ENCODE measurements at regions not wholly inside any gene's neighbourhood (a gene's known extent, or its start where the extent isn't known, plus 50 kb on each side); places are given as distances from the start of the nearest gene placed in this dataset.

DNA sequence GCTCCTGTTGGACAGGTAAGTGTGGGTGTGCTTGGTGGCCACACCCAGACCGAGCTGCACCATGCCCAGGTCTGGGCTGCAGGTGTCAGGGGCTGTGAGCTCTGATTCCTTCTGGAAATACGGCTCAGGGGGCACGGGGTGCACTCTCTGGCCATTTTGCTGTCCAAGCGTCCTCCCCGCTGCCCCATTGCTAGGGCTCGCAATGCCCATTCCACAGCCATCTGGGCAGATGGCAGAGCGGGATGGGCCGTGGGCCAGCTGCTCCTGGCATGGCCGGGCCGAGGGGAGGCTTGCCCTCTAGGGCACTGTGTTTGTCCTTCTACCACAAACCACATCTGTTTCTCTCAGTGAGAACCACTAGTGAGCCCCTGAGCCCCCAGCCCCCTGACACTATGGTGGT lies 67.9 kb upstream of the RXRA start:
- no peak overlapping the region for H3K4me3 ChIP-seq (ENCODE audit: low read depth, low read length)
- TF ChIP-seq, protein P1, sequence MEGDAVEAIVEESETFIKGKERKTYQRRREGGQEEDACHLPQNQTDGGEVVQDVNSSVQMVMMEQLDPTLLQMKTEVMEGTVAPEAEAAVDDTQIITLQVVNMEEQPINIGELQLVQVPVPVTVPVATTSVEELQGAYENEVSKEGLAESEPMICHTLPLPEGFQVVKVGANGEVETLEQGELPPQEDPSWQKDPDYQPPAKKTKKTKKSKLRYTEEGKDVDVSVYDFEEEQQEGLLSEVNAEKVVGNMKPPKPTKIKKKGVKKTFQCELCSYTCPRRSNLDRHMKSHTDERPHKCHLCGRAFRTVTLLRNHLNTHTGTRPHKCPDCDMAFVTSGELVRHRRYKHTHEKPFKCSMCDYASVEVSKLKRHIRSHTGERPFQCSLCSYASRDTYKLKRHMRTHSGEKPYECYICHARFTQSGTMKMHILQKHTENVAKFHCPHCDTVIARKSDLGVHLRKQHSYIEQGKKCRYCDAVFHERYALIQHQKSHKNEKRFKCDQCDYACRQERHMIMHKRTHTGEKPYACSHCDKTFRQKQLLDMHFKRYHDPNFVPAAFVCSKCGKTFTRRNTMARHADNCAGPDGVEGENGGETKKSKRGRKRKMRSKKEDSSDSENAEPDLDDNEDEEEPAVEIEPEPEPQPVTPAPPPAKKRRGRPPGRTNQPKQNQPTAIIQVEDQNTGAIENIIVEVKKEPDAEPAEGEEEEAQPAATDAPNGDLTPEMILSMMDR (conservative IDR thresholded peaks at IDR 0.05; ENCODE audit: low read depth, low read length), result no peak
- DNase-seq (ENCODE audit: low read depth), result no peak

GRCh38 chr9:134258828-134259546 lies 67.3 kb upstream of the RXRA start:
- H3K4me3 ChIP-seq (ENCODE audit: low read depth, low read length), result no peak overlapping the region
- TF ChIP-seq, protein P1 (conservative IDR thresholded peaks at IDR 0.05; ENCODE audit: low read depth, low read length), result no peak
- DNase-seq (ENCODE audit: low read depth), result no peak

GRCh38 chr9:134259708-134260107 lies 66.5 kb upstream of the RXRA start:
- H3K4me3 ChIP-seq (ENCODE audit: low read depth, low read length), result no peak overlapping the region
- no peak for DNase-seq (ENCODE audit: low read depth)
- TF ChIP-seq, protein P1 (conservative IDR thresholded peaks at IDR 0.05; ENCODE audit: low read depth, low read length), result no peak

DNA sequence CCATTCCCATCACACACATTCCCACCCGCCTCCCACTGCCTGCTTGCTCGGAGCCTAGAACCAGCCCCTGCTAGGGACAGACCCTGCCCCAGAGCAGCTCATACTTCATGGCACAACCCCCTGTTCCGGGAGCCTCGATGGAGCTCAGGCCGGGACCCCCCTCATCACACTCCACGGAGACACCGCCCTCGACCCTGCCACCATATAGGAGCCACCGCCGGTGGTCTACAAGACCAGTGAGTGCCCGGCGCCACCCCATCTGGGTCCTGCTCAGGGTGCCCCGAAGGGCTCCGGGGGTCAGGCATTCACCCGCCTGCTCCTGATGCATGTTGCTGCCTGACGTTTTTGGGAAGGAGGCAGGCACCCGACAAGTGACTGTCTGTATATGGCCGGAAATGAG lies 65.5 kb upstream of the RXRA start:
- TF ChIP-seq, protein P1 (conservative IDR thresholded peaks at IDR 0.05; ENCODE audit: low read depth, low read length), result no peak
- no peak for DNase-seq (ENCODE audit: low read depth)
- no peak overlapping the region for H3K4me3 ChIP-seq (ENCODE audit: low read depth, low read length)

DNA sequence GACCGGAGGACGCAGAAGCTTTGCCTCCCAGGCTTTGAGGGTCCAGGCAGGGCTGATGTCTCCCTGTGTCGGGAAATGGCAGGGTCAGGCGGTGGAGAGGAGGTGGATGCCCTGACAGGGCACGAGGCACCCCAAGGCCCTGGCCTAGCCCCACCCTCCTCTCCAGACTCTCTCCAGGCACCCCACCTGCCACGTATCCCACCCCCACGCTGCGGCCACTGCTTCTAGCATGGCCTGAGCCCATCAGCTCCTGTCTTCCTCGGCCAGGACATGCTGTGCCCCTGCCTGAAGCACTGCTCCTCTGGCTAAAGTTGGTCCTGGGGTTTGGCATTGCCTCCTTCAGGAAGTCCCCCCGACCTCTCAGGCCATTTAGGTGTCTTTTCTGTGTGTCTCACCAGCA lies 64.2 kb upstream of the RXRA start:
- no peak overlapping the region for H3K4me3 ChIP-seq (ENCODE audit: low read depth, low read length)
- DNase-seq (ENCODE audit: low read depth), result no peak
- TF ChIP-seq, protein P1 (conservative IDR thresholded peaks at IDR 0.05; ENCODE audit: low read depth, low read length), result no peak

- DNase-seq (ENCODE audit: low read depth), result no peak
- TF ChIP-seq, protein P1 (conservative IDR thresholded peaks at IDR 0.05; ENCODE audit: low read depth, low read length), result no peak
- no peak overlapping the region for H3K4me3 ChIP-seq (ENCODE audit: low read depth, low read length)
These were observed 62.7 kb upstream of the RXRA start for GRCh38 chr9:134263596-134263995.

- no peak for DNase-seq (ENCODE audit: low read depth)
These were observed 62.1 kb upstream of the RXRA start for GRCh38 chr9:134264169-134264568.

More at GRCh38 chr9:134264169-134264568, 62.1 kb upstream of the RXRA start:
- no peak overlapping the region for H3K4me3 ChIP-seq (ENCODE audit: low read depth, low read length)
- TF ChIP-seq, protein P1 (conservative IDR thresholded peaks at IDR 0.05; ENCODE audit: low read depth, low read length), result no peak
